Lung (tissue), 11 donors: ENCODE measurements at regions not wholly inside any gene's neighbourhood (a gene's known extent, or its start where the extent isn't known, plus 50 kb on each side); places are given as distances from the start of the nearest gene placed in this dataset.

Experiments
- ATAC-seq: fragments of 200-7000 bp; cut with Tn5 transposase; one replicate; pipeline ENCODE4 v1.9.1; 2020; ENCODE audit warnings: moderate number of reproducible peaks; ENCODE audit not compliant: insufficient read depth, low FRiP score
- DNase-seq, 3 donors: peaks; one replicate each; pipeline ENCODE4 v3.0.0-alpha.2; 2013 to 2017
- H3K27ac ChIP-seq, 2 donors: one replicate each; pipeline ENCODE4 v1.5.1; 2013; ENCODE audit warnings: mild to moderate bottlenecking in 2 of 2, moderate library complexity in 2 of 2, control low read depth in 1 of 2, inconsistent platforms in 1 of 2, low read depth in 1 of 2, low read length in 1 of 2
- H3K27me3 ChIP-seq, 3 donors: one replicate each; pipeline ENCODE4 v1.5.1; 2013; ENCODE audit warnings: low read length in 2 of 3; ENCODE audit not compliant: control insufficient read depth in 3 of 3, insufficient read depth in 3 of 3
- H3K36me3 ChIP-seq, 4 donors: one replicate each; pipeline ENCODE4 v1.5.1; 2013; ENCODE audit warnings: low read length in 4 of 4, mild to moderate bottlenecking in 1 of 4, moderate library complexity in 1 of 4; ENCODE audit not compliant: control insufficient read depth in 4 of 4, insufficient read depth in 4 of 4
- H3K4me1 ChIP-seq, 5 donors: one replicate each; pipeline ENCODE4 v1.5.1; 2013; ENCODE audit warnings: low read length in 5 of 5, mild to moderate bottlenecking in 2 of 5, moderate library complexity in 1 of 5; ENCODE audit not compliant: control insufficient read depth in 5 of 5, insufficient read depth in 5 of 5
- H3K4me3 ChIP-seq: one replicate; pipeline ENCODE4 v1.5.1; 2013; ENCODE audit warnings: mild to moderate bottlenecking, control low read depth, moderate library complexity
- H3K9ac ChIP-seq, 2 donors: one replicate each; pipeline ENCODE4 v1.5.1; 2013; ENCODE audit warnings: low read length in 2 of 2, control low read depth in 1 of 2; ENCODE audit not compliant: insufficient read depth in 1 of 2
- H3K9me3 ChIP-seq, 4 donors: one replicate each; pipeline ENCODE4 v1.5.1; 2013; ENCODE audit warnings: low read length in 3 of 4, mild to moderate bottlenecking in 1 of 4, moderate library complexity in 1 of 4; ENCODE audit not compliant: control insufficient read depth in 4 of 4, insufficient read depth in 3 of 4
- CTCF ChIP-seq: IDR thresholded peaks from 2 replicates; pipeline ENCODE4 v1.5.1; 2012; ENCODE audit warnings: mild to moderate bottlenecking; ENCODE audit errors: control extremely low read depth, extremely low read depth
- WGBS, 2 donors: extraction: QIAGEN DNeasy Blood & Tissue Kit; methylation state at CpG; one replicate each; pipeline ENCODE4 v1.1.7; 2013; 5-methylcytosine and 5-hydroxymethylcytosine counted together
- donor health status: control.
- donor health status: control.
- donor health status: Bipolar disorder and iron deficiency.
- donor health status: healthy.
- donor health status: DM: yes; HTN: yes; CAD: no.

- Histone ChIP-seq H3K27me3 (peaks cover 0 to 5% (median 0%) of the 10 kb centered on the region in 3 donors), H3K4me1 (peaks cover 0 to 2% (median 0%) of the 10 kb centered on the region in 5 donors), H3K9me3 (no peaks in the 10 kb centered on the region), H3K9ac (no peak overlapping the region), H3K4me3 (no peak overlapping the region), H3K36me3 (no peaks in the 10 kb centered on the region), H3K27ac (no peak overlapping the region)
- no peak for ATAC-seq
- DNase-seq: peak in 2 of 3 donors; percentile 11 to 55
- no peak for TF ChIP-seq CTCF
- WGBS, 2 donors: 55 to 61% methylated on average over 21 of the region's 21 CpGs
Measured at GRCh38 chr1:243944429-243945160, 94.6 kb upstream of the AKT3 start.

- Histone ChIP-seq H3K9ac (no peak overlapping the region), H3K36me3 (no peaks in the 10 kb centered on the region), H3K27me3 (peaks cover 0 to 5% (median 0%) of the 10 kb centered on the region in 3 donors), H3K4me1 (peaks cover 0 to 2% (median 0%) of the 10 kb centered on the region in 5 donors), H3K27ac (no peak overlapping the region), H3K4me3 (no peak overlapping the region), H3K9me3 (no peaks in the 10 kb centered on the region)
- TF ChIP-seq CTCF: no peak
- 72 to 82% methylated on average over 10 of the region's 10 CpGs for WGBS, 2 donors
- ATAC-seq: no peak
- DNase-seq: no peak
Measured at GRCh38 chr1:243943671-243944428, 93.8 kb upstream of the AKT3 start.

GRCh38 chr1:243942196-243943150, 92.4 kb upstream of the AKT3 start:
- H3K9me3 ChIP-seq: no peaks in the 10 kb centered on the region
- no peaks in the 10 kb centered on the region for H3K36me3 ChIP-seq
- ATAC-seq: no peak
- no peak for TF ChIP-seq CTCF
- H3K4me3 ChIP-seq: no peak overlapping the region
- 88 to 90% methylated on average over 18 of the region's 18 CpGs for WGBS, 2 donors
- H3K9ac ChIP-seq: no peak overlapping the region
- no peak for DNase-seq
- peaks cover 0 to 5% (median 0%) of the 10 kb centered on the region in 3 donors for H3K27me3 ChIP-seq
- H3K4me1 ChIP-seq: peaks cover 0 to 2% (median 0%) of the 10 kb centered on the region in 5 donors
- no peak overlapping the region for H3K27ac ChIP-seq
